ENCODE measurements at regions not wholly inside any gene's neighbourhood (a gene's known extent, or its start where the extent isn't known, plus 50 kb on each side); places are given as distances from the start of the nearest gene placed in this dataset.

GRCh38 chr5:105740242-105740641, 1930.5 kb downstream of the EFNA5 start:
- DNase-seq (ENCODE audit: low read depth, low spot score) (no peak), FAIRE-seq (no peak)
- BruUV-seq (replicated peaks), result no TSS peak
- no peak overlapping the region for H3K9ac ChIP-seq (replicated peaks; ENCODE audit: extremely low read depth, insufficient read depth, low read length)
- H4K20me1 ChIP-seq (replicated peaks; ENCODE audit: control insufficient read depth, extremely low read depth, insufficient read depth, low read length), result no peaks in the 10 kb centered on the region
- H3K27ac ChIP-seq (ENCODE audit: insufficient read depth, low read depth, low read length), result no peak overlapping the region
- dilution Hi-C loops (cut with MboI; ENCODE audit: extremely low pct_ligation_motif_present, low sequenced_read_pairs) (no loop called here), intact Hi-C loops (cut with micrococcal nuclease) (no loop called here)
- H3K4me1 ChIP-seq (ENCODE audit: control insufficient read depth, extremely low read depth, insufficient read depth, low read length), result no peaks in the 10 kb centered on the region
- no peaks in the 10 kb centered on the region for H3K9me3 ChIP-seq (replicated peaks; ENCODE audit: control insufficient read depth, insufficient read depth, low read length)
- TF ChIP-seq MYC (IDR thresholded peaks at IDR 0.05; ENCODE audit: low read depth, low read length) (no peak), EZH2 (IDR thresholded peaks at IDR 0.05; ENCODE audit: borderline replicate concordance, low read depth, low read length, severe bottlenecking) (no peak), MAX (IDR thresholded peaks at IDR 0.05; ENCODE audit: insufficient read depth, insufficient read length) (no peak), GATA2 (IDR thresholded peaks at IDR 0.05; ENCODE audit: insufficient read depth, insufficient read length, low read depth, low read length) (no peak), FOS (IDR thresholded peaks at IDR 0.05; ENCODE audit: borderline replicate concordance, insufficient read depth, low read length) (no peak), CTCF (IDR thresholded peaks at IDR 0.05; ENCODE audit: extremely low read depth in 1 of 2, insufficient read depth in 1 of 2, low read depth in 1 of 2, low read length in 2 of 2) (no peak), POLR2A (IDR thresholded peaks at IDR 0.05; ENCODE audit: low read depth, low read length) (no peak), POLR2AphosphoS5 (IDR thresholded peaks at IDR 0.05; ENCODE audit: insufficient read depth, low read depth, low read length) (no peak), JUN (IDR thresholded peaks at IDR 0.05; ENCODE audit: borderline replicate concordance, insufficient read depth, insufficient read length, low read depth) (no peak)
- H2AFZ ChIP-seq (ENCODE audit: low read depth, low read length), result no peak overlapping the region
- POLR2A ChIA-PET, result no interaction called here
- no peaks in the 10 kb centered on the region for H3K36me3 ChIP-seq (ENCODE audit: control insufficient read depth in 2 of 2, extremely low read depth in 1 of 2, insufficient read depth in 2 of 2, low read length in 2 of 2)
- H3K4me3 ChIP-seq (replicated peaks in 1 of 3; ENCODE audit: insufficient read depth in 1 of 3, low read depth in 1 of 3, low read length in 3 of 3), result no peak overlapping the region
- no peaks in the 10 kb centered on the region for H3K27me3 ChIP-seq (ENCODE audit: control insufficient read depth in 2 of 2, insufficient read depth in 2 of 2, low read length in 2 of 2)
- CTCF ChIA-PET, result no interaction called here
- no peak overlapping the region for H3K4me2 ChIP-seq (ENCODE audit: insufficient read depth, low read length)
- no peaks in the 10 kb centered on the region for H3K79me2 ChIP-seq (ENCODE audit: control insufficient read depth, insufficient read depth, low read length)
- no peaks in the 10 kb centered on the region for H3K9me1 ChIP-seq (replicated peaks; ENCODE audit: control insufficient read depth, extremely low read depth, insufficient read depth, low read length)

Data from endothelial cell of umbilical vein (primary cell).